ENCODE measurements at regions not wholly inside any gene's neighbourhood (a gene's known extent, or its start where the extent isn't known, plus 50 kb on each side); places are given as distances from the start of the nearest gene placed in this dataset.

DNA sequence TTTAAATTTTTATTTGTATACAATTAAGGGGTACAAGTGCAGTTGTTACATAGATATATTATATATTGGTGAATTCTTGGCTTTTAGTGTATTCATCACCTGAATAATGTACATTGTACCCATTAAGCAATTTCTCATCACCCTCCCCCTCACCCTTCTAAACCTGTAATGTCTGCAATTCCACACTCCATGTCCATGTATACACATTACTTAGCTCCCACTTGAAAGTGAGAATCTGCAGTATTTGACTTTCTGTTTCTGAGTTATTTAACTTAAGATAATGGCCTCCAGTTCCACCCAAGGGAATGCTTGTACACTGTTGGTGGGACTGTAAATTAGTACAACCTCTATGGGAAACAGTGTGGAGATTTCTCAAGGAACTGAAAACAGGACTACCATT is 383.2 kb upstream of the KCNMB2 start:
- DNase-seq (ENCODE audit: low spot score), result no peak

DNA sequence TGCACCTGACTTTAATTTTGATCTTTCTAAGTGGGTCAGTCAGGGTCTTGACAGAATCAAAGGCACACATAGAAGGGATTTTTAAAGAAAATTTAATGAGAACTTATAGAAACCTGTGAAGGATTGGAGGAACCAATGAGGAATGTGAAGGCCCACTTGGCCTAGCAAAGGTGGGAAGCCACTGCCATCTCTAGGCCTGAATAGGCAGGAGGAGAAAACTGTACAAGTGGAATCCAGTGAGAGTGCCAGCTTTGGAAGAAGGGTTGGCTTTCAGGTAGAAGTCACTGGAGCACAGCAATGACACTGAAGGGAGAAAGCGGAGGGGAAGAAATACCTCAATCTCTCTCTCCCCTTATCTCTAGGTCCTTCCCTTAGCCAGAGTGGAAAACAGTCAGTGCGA is 380.7 kb upstream of the KCNMB2 start:
- no peak for DNase-seq (ENCODE audit: low spot score)

DNA sequence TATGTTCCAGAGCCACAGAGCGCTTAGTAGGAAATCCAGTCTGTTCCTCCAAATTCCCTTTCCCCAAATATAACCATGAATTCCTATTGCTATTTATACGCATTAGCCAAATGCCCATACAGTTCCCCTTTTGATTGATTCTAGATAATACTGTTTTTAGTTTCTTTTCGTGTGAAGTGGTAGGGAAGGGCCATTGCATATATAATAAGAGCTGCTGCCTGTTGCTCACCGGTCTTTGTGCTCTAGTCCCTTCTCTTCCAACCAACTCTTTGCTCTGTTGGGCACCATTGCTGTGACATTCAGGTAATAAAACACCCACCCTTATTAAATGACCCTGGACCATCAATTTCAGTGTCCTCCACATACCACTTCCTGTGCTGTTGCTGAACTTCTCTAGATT is 379.9 kb upstream of the KCNMB2 start:
- DNase-seq (ENCODE audit: low spot score), result no peak

DNA sequence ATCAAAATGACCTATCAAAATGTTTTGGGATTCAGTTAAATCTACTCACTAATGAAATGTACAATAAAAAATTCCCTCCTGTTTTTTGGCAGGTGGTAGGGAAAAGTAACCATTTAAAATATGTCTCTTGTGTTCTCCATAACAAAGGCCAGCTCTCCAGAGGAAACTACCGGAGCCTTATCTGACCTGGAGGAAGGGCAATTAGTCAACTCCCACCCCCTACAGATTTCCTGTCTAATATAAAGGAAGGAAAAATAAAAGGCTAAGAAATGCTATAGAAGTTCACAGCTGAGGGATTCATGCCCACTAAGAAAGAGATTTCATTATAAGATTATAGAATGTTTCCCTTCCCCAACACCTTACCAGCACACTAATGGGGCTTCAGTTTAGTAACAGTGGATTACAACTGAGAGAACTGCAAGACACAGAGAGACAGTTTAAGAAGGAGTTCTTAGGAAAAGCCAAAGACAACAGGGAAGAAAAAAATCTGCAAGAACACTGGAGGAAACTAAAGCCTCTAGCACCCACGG is 376.5 kb upstream of the KCNMB2 start:
- DNase-seq (ENCODE audit: low spot score), result no peak

DNA sequence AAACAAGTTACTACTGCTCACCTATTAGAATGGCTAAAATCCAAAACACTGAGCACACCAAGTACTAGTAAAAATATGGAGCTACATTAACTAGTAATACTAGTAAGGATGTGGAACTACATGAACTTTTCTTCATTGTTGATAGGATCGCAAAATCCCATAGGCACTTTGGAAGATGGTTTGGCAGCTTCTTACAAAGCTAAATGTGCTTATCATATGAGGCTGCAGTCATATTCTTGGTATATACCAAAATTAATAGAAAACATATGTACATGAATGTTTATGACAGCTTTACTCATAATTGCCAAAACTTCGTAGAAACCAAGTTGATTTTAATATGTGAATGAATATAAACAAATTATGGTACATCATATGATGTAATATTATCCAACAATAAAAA is 366.8 kb upstream of the KCNMB2 start:
- no peak for DNase-seq (ENCODE audit: low spot score)

DNA sequence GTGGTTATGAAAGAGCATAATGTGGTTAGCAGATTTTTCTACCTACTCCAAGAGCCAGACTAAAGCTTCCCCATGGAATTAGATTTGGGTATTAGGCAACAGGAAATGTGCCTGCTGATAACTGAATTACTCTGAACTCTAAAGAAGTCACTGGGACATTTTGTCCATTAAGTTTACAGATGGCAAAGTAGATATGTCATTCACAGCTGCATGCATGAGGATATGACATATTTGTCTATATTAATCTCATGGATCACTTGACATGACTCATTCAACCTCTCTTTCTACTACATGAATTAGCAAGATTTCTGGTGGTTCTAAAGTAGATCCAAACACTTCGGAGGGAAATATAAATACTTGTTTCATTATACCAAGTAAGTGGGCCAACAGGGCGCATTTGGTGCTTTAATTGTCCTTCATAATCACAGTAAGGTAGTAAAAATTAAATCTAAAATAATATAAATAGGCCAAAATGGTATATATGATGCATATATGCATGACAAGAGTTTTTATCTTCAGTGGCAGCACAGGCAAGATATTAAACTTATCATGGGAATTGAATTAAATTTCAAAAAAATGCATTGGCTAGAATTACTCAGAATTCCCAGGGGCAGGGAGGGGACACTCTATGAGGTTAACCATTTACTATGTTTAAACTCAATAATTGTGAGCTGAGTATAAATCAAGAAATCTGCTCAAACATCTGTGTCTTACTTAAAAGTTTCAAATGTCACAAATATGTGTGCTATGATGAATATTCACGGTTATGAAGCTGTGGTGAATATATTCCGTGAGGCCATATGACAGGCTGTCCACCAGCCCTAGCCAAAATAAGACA is 365.3 kb upstream of the KCNMB2 start:
- DNase-seq (ENCODE audit: low spot score), result no peak

DNA sequence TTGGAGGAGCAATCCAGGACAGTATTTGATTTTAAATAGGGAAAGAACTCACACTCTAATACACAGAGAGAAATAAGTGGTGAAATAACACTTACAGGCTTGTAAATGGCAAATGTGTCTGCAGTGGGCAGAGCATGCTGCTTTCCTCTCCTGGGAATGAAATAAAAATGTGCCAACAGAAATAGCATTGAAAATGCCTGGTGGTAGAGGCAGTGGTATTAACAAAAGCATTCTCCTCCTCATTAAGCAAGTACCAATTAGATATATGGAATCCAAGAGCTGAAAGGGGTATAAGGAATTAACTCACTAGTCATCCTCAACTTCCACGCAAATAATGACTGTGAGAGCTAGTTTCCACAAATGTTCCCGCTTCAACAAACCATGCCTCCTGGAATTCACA is 364.1 kb upstream of the KCNMB2 start:
- no peak for DNase-seq (ENCODE audit: low spot score)

DNA sequence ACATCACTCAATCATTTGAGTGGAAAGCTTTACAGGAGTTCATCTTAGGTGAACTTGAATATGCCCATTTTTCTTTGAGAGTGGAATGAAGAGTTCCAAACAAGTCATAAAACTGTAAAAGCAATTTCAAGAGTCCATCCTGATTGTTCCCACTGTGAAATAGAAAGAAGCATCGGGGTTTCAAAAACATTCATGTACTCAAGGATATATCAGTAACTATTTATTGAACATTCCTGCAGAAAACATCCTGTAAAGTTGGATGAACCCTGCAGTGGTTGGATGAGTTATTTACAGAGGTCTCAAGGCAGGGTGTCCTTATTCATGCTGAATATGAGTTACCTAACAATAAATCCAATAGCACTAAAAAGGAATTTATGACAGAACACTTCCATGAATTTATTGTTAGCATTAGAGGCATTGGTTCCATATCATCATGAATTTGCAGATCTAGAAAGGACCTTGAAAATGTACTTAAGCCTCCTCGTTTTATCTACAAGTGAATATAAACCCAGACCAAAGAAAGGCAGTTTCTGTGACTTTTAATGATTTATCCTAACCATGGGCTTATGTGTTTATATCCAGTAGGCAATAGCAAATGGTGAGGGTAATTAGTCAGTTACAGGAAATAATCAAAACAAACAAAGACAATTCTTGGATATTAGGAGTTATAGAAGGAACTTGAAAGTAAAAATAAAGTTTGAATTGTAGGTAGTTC is 361.9 kb upstream of the KCNMB2 start:
- DNase-seq (ENCODE audit: low spot score), result no peak

DNA sequence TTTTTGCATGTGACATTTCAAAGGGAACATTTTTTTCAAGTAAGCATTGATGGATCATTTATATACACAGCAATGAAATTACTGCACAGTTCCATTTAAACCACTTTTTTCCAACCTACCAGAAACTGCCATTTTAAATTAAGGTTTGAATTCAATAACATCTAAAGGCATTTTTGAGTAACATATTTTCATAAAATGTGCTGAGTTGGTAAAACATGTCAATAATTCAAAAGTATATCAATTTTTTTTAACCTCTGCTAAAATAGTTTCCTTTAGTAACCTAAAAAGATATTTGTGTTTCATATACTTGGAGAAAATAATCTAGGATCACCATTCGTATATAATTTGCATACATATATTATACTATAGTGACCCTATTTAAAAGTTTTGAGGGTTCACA is 355.1 kb upstream of the KCNMB2 start:
- DNase-seq (ENCODE audit: low spot score), result no peak

DNA sequence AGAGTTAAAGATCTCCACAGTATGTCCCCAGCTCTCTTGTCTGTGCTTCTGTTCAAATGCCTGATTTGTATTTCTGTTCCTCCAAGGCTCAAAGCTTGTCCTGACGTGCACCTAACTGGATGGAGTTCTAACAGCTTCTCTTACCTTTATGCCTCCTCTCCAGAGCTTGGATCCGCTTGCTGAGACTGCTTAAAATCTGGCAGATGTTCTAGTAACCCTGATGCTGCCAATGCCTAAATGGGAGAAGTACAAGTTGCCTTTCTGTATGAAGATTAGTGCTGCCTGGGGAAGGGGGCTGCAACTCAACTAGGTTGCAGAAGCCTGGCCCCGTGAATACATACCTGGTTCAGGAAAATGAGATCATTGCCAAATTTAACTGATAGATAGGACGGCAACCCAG is 354.5 kb upstream of the KCNMB2 start:
- DNase-seq (ENCODE audit: low spot score), result peak; percentile 21

DNA sequence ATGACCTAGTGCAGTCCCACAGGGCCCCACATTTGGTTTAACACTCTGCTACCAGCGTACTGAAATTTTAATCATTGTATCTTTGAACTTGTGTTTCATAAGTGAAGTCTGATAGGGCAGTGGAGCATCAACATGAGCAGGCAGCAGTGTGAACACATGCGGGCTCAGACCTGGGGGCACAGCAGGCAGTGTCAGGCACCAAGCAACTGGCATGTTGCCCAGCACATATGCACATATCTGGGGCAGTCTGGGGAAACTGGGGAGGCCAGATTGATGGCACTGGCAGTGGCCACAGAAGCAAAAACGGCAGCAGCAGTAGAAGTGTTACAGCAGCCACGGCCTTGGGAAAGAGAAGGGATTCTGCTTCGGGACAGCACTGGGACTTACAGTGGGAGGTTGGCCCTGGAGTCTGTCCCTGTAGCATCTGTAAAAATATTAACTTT is 353.9 kb upstream of the KCNMB2 start:
- DNase-seq (ENCODE audit: low spot score), result peak; percentile 26

DNA sequence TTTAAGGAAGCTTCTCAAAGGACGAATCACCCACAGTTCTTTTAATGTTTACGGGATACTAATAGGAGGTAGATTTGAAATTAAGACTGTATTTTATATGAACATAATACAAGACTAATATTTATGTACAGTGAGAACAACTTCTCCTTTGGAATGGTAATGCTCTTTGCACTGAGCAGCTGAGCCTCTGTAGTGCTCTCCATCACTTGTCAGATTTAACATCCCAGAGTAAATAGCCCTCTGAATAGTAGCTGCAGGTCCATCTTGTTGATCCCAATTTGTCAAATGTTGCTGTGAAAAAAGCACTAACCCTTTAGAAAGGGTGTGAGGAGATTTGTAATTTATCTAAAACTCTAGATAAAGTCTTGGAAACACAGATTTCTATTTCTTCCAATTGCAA is 351.4 kb upstream of the KCNMB2 start:
- no peak for DNase-seq (ENCODE audit: low spot score)

DNA sequence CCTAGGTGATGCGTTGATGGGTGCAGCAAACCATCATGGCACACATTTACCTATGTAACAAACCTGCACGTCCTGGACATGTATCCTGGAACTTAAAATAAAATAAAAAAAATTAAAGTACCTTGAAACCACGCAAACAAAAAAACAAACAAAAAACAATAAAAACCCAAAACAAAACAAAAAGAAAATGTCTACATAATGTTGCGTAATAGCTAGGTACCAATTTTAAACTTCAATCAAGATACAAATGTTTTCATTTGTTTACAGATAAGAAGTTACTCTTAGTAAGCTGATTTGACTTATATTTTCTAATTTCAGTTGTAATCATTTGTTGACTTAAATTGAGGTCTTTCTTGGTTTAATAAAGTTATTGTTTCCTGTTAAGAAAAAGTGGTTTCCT is 349.6 kb upstream of the KCNMB2 start:
- DNase-seq (ENCODE audit: low spot score), result no peak

DNA sequence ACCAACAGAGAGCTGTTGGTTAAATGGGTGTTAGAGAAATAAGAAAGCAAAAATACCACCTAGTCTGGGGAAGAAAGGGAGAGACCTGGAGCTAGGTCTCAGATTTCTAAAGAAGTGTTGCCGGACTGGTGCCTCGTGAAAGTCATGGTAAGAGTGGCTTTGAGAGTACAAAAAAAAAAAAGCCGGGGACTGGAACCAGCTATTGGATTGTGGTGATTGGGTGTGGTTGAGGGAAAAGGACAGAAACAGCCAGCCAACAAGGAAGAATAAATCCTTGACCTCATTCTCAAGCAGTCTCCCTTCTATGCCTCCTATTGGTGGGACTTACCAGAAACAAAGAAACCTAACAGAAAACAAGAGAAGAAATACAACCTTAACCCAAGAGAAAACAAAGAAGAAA is 346.4 kb upstream of the KCNMB2 start:
- no peak for DNase-seq (ENCODE audit: low spot score)

DNA sequence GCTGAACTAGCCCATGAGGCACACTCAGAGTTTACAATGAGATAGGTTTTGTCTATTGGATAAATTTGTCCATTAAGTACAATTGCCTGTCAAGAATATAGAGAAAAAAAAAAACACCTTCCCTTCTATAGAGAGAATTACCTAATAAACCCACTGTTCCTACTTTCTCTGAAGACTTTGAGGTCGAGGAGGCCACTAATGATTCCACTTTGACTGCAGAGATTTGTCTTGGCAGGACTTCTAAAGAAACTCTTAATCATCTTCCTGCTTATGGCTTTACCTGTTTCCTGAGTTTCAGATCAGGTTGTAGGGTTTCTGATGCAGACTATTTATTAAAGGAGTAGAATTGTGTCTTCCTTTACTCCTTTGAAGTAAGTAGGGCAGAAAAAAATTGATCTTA is 342.4 kb upstream of the KCNMB2 start:
- DNase-seq (ENCODE audit: low spot score), result no peak

DNA sequence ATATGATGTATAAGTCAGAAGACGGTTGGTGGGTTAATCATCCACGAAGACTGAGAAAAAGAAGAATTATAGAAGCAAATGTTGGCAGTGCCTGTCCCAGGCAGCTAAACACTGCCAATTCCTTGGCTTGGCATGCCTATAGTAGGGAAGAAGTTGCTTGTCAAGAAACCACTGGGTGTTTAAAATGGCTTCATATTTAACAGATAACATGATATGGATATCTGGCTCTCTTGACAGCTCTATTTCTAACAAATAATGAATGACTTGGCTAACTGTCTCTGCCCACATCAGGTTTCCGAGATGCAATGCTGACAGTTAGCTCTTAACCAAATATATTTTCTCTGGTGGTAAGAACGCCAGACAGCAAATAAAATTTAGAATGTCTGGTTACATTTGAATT is 341.7 kb upstream of the KCNMB2 start:
- DNase-seq (ENCODE audit: low spot score), result no peak

DNA sequence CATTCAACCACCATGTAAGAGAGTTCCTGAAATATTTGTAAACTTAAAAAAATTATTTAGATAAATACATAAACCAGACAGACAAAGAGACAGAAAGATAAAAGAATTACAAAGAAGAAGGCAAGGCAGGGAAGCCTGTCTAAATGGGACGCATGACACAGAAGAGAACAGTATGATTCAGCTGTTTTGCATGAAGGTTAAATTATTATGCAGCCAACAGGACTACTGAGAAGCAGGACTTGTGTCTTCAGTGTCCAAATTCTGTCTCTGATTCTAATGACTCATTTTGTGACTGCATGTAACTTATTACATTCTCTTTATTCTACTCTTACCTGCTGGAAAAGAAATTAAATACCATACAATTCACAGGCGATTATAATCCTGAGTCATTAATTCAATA is 340.4 kb upstream of the KCNMB2 start:
- no peak for DNase-seq (ENCODE audit: low spot score)

DNA sequence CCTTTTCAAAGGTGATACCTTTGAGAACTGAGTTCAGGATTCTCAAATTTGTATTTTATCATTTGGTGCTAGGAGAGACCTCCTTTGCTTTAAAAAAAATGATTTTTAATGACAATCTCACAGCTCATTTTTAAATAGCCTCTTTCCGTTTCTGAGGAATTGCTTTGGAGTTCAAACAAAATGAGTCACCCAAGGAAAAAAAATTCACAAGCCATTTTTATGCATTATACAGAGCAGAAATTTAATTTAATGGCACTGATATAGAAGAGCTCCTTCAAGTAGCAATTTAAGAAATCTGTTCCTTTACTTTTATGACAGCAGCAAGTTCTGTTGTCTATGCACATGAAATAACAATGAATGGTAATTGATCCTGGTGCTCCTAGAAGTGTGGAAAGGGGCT is 337.9 kb upstream of the KCNMB2 start:
- DNase-seq (ENCODE audit: low spot score), result no peak

DNA sequence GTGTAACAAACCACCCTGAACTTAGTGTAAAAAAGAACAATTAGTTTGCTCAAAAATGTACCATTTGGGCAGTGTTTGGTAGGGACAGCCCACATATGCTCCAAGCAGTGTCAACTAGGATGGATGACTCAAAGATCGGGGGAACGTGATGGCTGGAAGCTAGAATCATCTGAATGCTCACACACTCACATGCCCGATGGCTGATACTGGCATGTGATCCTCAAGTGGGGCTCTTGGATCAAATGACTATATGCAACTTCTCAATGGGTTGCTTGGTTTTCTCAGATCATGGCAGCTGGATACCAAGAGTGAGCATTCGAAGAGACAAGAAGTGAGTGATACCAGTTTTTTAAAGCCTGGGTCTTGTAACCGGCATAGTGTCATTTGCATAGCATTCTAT is 335.9 kb upstream of the KCNMB2 start:
- DNase-seq (ENCODE audit: low spot score), result no peak

DNA sequence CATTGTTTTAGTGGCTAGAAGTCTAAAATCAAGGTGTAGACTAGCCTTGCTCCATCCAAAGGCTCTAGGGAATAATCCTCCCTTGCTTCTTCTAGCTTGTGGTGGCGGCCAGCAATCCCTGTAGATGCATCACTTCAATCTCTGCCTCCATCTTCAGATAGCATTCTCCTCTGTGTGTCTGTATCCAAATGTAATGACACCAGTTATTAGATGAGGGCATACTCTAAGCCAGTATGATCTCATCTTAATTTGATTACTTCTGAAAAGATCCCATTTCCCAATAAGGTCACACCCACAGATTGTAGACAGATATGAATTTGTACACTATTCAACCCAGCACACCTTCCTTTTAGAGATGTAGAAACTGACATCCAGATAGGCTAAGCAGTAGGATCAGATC is 334.5 kb upstream of the KCNMB2 start:
- no peak for DNase-seq (ENCODE audit: low spot score)

DNA sequence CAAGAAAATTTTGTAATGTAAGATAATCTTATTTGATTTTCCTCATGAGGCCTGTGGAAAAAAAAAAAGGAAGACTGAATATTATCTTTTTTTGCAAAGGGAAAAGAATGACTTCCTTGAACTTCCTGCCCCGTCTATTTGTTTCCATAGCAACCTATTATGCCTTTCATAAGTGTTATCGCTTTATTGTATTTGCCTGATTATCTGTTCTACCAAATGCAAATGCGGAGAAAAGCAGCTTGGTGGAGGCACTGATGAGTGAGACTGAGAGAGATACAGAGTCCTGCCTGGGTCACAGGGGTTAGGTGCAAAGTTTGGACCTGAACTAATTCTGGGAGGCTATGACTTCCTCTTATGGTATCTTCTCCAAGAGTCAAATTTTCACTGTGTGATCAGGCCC is 334.0 kb upstream of the KCNMB2 start:
- no peak for DNase-seq (ENCODE audit: low spot score)

DNA sequence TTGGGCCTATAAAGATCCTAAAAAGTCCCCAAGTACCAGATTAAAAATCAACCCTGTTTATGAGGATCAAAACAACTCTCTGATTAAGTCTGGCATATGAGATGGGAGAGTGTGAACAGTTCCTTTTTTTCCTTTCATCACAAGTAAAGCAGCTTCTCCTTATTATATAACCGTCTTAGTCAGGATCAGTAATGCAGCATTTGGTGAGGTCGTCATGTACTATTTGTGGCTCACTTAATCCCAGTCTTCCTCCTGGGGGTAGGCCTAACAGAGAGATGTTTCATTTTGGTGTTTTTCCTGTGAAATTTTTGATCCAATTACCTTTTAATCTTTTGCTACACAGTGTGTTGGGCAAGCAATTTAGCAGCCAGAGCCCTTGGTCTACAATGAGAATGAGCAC is 333.1 kb upstream of the KCNMB2 start:
- DNase-seq (ENCODE audit: low spot score), result peak; percentile 57

DNA sequence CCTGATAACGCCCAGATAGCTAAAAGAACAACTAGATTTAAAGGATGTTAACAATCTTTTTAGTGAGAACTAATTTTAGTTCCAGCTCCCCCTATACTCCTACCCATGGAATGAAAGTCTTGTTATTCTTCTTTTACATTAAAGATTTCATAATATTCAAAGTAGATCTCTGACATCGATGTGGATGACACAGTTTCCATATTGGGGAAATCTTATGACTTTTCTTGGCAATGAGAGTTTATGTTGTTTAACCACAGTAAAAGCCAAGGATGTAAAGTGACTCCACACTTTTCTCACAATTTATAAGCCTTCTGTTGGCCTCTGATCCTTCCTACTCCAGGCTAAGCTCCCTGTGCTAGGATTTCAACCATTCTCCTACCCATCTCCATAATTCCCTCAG is 332.6 kb upstream of the KCNMB2 start:
- DNase-seq (ENCODE audit: low spot score), result no peak

DNA sequence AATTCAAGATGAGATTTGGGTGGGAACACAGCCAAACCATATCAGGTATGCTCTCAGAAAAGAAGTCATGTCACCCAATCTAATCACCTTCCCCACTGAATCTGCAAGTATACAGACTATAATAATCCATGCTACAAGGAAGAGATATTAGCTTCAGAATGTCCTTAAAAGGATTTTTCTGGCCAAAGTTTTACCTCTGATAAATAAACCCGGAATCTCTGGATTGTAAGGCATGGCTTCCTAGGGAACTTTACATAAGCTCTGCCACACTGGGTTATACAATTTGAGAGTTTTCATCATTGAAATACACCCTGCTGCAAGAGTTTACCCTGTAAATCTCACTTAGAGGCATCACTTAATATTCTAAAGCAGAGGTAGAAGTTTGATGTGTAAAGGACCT is 330.5 kb upstream of the KCNMB2 start:
- no peak for DNase-seq (ENCODE audit: low spot score)

Data from pons (tissue), 1 donor.